NT2/D1 (cell line): ENCODE measurements at regions not wholly inside any gene's neighbourhood (a gene's known extent, or its start where the extent isn't known, plus 50 kb on each side); places are given as distances from the start of the nearest gene placed in this dataset.

Source experiments
- SUZ12 ChIP-seq: IDR thresholded peaks from 2 replicates; pipeline ENCODE4 v1.6.1; 2011; ENCODE audit not compliant: insufficient read length, insufficient read depth; ENCODE audit errors: extremely low read depth
- YY1 ChIP-seq: IDR thresholded peaks from 2 replicates; pipeline ENCODE4 v1.6.1; 2011; ENCODE audit not compliant: insufficient read length, insufficient read depth
- ZNF274 ChIP-seq: IDR thresholded peaks from 2 replicates; pipeline ENCODE4 v1.6.1; 2011; ENCODE audit warnings: mild to moderate bottlenecking, low read depth, low read length

GRCh38 chr20:40966516-40967185 is 62.0 kb upstream of the TOP1 start:
- TF ChIP-seq SUZ12 (no peak), YY1 (no peak), ZNF274 (no peak)
